ENCODE measurements at regions not wholly inside any gene's neighbourhood (a gene's known extent, or its start where the extent isn't known, plus 50 kb on each side); places are given as distances from the start of the nearest gene placed in this dataset.
"Not testable (repeated sequence)": the region's sequence is repeated elsewhere in the genome, so short reads cannot be mapped to it uniquely, and the experiment has no call there.

DNA sequence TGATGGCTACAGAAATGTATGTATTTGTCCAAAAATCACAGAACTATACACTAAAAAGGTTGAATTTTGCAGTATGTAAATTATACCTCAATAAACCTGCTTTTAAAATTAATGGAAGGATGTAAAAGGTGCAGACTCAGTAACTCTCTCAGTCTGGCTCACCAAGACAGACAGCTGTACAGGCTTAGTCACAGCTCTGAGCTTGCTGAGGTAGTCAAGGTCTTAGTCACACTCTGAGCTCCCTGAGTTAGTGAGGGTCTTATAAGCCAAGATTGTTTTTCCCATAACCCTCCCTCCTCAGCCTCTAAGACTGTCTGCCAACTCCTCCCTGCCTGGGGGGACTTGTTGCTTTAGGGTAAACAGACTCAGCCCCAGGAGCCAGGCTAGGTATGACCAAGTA is 59.3 kb upstream of the IZUMO1R start:
- TF ChIP-seq, protein P1, sequence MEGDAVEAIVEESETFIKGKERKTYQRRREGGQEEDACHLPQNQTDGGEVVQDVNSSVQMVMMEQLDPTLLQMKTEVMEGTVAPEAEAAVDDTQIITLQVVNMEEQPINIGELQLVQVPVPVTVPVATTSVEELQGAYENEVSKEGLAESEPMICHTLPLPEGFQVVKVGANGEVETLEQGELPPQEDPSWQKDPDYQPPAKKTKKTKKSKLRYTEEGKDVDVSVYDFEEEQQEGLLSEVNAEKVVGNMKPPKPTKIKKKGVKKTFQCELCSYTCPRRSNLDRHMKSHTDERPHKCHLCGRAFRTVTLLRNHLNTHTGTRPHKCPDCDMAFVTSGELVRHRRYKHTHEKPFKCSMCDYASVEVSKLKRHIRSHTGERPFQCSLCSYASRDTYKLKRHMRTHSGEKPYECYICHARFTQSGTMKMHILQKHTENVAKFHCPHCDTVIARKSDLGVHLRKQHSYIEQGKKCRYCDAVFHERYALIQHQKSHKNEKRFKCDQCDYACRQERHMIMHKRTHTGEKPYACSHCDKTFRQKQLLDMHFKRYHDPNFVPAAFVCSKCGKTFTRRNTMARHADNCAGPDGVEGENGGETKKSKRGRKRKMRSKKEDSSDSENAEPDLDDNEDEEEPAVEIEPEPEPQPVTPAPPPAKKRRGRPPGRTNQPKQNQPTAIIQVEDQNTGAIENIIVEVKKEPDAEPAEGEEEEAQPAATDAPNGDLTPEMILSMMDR (IDR thresholded peaks at IDR 0.05) = no peak
- no peak for TF ChIP-seq EP300 (IDR thresholded peaks at IDR 0.05)
- no peak for TF ChIP-seq POLR2A (IDR thresholded peaks at IDR 0.05)
- Histone ChIP-seq H3K4me3 (no peak overlapping the region), H3K27me3 (no peaks in the 10 kb centered on the region)

DNA sequence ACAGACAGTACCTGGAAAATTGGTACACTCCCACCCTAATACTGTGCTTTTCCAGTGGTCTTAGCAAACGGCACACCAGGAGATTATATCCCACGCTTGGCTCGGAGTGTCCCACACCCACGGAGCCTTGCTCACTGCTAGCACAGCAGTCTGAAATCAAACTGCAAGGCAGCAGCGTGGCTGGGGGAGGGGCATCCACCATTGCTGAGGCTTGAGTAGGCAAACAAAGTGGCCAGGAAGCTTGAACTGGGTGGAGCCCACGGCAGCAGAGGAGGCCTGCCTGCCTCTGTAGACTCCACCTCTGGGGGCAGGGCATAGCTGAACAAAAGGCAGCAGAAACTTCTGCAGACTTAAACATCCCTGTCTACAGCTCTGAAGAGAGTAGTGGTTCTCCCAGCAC is 56.1 kb upstream of the IZUMO1R start:
- H3K36me3 ChIP-seq; H3K27ac ChIP-seq; DNase-seq (ENCODE audit: low spot score in 2 of 2); H3K4me1 ChIP-seq; H3K27me3 ChIP-seq; H3K4me3 ChIP-seq: not testable (repeated sequence)
- peaks cover 0 to 14% (median 0%) of the 10 kb centered on the region in 4 donors for H3K9me3 ChIP-seq
- WGBS, 2 donors = 84 to 93% methylated on average over 6 of the region's 6 CpGs

More for the DNA sequence above, 59.3 kb upstream of the IZUMO1R start:
- no peak for DNase-seq (ENCODE audit: low spot score in 2 of 2)
- Histone ChIP-seq H3K36me3 (no peaks in the 10 kb centered on the region), H3K4me1 (no peaks in the 10 kb centered on the region), H3K27ac (no peak overlapping the region), H3K9me3 (peaks cover 0 to 14% (median 0%) of the 10 kb centered on the region in 4 donors)

DNA sequence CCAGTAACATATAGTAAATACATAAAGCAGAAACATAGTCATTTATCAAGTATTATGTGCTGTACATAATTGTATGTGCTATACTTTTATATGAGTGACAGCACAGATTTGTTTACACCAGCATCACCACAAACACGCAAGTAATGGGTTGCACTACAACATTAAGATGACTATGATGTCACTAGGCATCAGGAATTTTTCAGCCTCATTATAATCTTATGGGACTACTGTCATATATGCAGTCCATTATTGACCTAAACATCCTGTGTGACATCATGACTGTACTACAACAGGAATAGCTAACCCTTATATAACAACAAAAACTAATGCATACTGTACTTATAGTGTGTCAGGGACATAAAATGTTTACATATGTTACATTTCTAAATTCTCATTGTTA is 50.2 kb upstream of the IZUMO1R start:
- Histone ChIP-seq H3K27ac (no peak overlapping the region), H3K4me1 (no peaks in the 10 kb centered on the region), H3K4me3 (no peak overlapping the region), H3K27me3 (no peaks in the 10 kb centered on the region), H3K36me3 (no peaks in the 10 kb centered on the region), H3K9me3 (peaks cover 0 to 12% (median 3%) of the 10 kb centered on the region in 4 donors)
- TF ChIP-seq POLR2A (IDR thresholded peaks at IDR 0.05) = no peak
- TF ChIP-seq EP300 (IDR thresholded peaks at IDR 0.05) = no peak
- TF ChIP-seq, protein P1 (IDR thresholded peaks at IDR 0.05) = no peak
- 93 to 97% methylated on average over 1 of the region's 1 CpG for WGBS, 2 donors
- no peak for DNase-seq (ENCODE audit: low spot score in 2 of 2)

Data from tibial nerve (tissue), 4 donors.